T-helper 2 cell treated with Interferon-gamma antibody and Interleukin-4, amounts not matched to agents 5 μg/mL and 100 μg/mL, for 36 hours (primary cell): ENCODE measurements at regions not wholly inside any gene's neighbourhood (a gene's known extent, or its start where the extent isn't known, plus 50 kb on each side); places are given as distances from the start of the nearest gene placed in this dataset.

Source experiments
- DNase-seq: peaks from one replicate; pipeline ENCODE4 v3.0.0; 2021; ENCODE audit warnings: low spot score
- H3K27ac Mint-ChIP-seq: one replicate; pipeline ENCODE4 v1.8.0; 2021; ENCODE audit warnings: mild to moderate bottlenecking, mixed read lengths
- H3K27me3 Mint-ChIP-seq: one replicate; pipeline ENCODE4 v1.8.0; 2021; ENCODE audit warnings: low read depth, mixed read lengths
- H3K36me3 Mint-ChIP-seq: one replicate; pipeline ENCODE4 v1.8.0; 2021; ENCODE audit warnings: low read depth, mixed read lengths
- H3K4me1 Mint-ChIP-seq: one replicate; pipeline ENCODE4 v1.8.0; 2021; ENCODE audit warnings: low read depth, mixed read lengths
- H3K4me3 Mint-ChIP-seq: one replicate; pipeline ENCODE4 v1.8.0; 2022; ENCODE audit warnings: mild to moderate bottlenecking, moderate library complexity, mixed read lengths
- H3K9me3 Mint-ChIP-seq: one replicate; pipeline ENCODE4 v1.8.0; 2021; ENCODE audit warnings: mixed read lengths

DNA sequence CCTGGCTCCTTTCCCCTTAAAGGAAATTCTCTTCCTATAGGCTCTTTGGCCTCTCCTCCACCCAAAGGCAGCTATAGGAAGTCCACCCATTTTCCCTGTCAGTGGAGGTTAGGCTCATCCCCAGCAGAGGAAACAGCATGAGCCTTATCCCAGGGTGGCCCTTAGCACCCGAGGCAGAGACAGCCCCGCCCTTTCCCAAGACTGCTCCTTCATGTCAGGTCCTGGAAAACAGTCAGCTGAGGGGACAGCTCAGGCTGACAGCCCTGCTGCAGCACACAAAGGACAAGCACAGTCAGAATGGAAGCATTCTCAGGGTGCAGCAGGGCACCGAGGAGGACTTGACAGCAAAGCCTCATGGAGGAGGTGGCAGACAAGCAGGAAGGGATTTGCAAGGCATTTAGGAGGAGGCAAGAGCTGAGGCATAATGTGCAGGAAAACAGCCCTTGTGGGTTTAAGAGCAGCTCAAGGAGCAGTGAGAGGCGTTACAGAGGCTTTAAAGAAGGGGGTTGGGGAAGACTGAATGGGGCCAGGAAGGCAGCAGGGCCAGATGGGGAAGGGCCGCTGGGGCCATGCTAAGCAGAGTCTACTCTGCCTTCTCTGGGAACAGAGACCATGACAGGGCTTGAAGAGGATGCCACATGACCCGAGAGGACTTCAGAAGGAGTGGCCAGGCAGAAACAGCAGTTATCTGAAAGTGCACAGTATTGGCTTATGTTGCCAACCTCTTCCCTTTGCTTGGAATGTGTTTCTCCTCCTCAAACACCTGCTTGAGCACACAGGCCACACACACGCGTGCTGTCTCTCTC lies 216.6 kb downstream of the SH3BP4 start:
- Mint-ChIP-seq H3K27me3 (no peaks in the 10 kb centered on the region), H3K4me3 (no peak overlapping the region), H3K9me3 (no peaks in the 10 kb centered on the region), H3K36me3 (no peaks in the 10 kb centered on the region), H3K4me1 (no peaks in the 10 kb centered on the region), H3K27ac (no peak overlapping the region)
- no peak for DNase-seq

DNA sequence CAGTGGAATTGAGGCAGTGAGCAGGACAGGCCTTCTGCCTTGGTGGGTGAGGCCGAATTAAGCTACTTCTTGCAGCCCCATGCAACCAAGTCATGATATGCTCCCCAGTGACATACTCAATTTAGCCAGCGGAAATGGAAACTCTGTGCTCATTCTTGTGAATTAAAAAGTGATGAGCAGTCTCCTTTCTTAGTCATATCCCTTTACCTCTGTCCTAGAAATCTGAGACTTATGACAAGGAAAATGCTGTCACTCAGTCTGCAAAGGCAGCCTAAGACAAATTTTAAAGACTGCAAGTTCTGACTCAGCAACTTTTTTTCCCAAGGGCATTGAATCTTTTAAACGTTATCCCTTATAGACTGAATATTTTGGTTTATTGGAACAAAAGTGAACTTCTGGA lies 218.2 kb downstream of the SH3BP4 start:
- no peak for DNase-seq
- Mint-ChIP-seq H3K4me1 (no peaks in the 10 kb centered on the region), H3K27me3 (no peaks in the 10 kb centered on the region), H3K27ac (no peak overlapping the region), H3K36me3 (no peaks in the 10 kb centered on the region), H3K4me3 (no peak overlapping the region), H3K9me3 (no peaks in the 10 kb centered on the region)

DNA sequence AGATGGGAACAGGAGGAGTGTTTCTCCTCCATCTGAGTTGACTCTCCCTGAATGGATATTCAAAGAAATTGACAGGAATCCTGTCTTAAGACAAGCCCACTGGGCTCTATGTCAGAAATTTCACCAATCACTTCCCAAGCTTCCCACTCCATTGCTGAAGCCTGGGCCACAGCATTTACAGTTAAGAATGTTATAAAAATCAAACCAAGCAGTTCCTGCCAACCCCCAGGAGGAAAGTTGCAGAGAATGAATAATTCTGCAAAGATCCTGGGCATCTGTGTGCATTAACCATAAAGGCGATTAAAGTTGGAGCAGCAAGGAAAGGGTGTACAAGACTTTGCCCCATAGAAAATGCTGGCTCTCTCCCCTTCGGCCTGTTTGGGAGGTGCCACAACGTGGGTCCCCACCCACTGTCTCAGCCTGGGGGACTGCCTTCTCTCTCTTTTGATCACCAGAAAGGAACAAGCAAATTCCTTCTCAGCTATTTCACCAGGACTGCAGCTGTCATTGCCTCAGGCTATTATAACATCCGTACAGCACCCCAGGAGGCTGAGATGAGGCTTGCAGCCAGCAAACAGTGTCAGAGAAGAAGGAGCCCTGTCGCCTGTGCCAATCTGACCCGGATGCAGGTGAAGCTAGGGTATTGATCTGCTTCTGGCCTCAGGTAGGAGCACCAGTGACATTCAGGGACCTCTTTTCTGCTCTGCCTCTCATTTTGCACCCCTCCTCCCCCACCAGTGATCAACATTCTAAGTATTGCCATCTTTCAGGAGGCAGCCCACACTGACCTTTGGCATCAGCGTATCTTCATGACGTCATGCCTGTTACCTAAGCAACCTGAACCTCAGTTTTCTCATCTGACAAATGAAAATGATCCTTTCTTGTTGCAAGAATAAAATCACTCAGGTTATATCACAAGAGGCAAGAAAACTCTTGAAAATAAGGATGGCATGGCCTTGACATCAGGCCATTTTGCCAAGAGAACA lies 219.0 kb downstream of the SH3BP4 start:
- no peaks in the 10 kb centered on the region for H3K9me3 Mint-ChIP-seq
- H3K27me3 Mint-ChIP-seq: no peaks in the 10 kb centered on the region
- no peaks in the 10 kb centered on the region for H3K4me1 Mint-ChIP-seq
- DNase-seq: no peak
- no peaks in the 10 kb centered on the region for H3K36me3 Mint-ChIP-seq
- H3K27ac Mint-ChIP-seq: no peak overlapping the region
- H3K4me3 Mint-ChIP-seq: no peak overlapping the region

DNA sequence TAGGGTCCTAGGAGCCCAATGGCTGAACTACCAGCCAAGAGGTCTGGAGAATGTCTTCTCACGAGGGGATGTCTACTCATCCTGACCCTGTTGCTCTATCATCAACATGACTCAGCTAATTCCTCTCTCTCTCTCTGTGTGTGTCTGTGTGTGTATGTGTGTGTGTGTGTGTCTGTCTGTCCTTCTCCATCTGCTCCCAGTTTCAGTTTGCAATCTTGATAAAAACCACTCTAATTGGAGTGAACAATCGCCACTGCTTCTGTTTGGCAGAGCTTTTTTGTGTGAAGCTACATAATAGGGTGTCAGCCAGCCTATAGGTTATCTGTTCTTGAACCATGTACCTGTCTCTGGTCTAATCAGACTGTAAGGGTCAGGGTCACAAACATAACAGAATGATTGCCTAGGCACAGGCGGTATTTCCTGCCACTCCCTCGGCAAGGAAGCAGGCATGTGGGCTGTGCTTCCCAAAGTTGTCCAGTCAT lies 219.8 kb downstream of the SH3BP4 start:
- H3K27me3 Mint-ChIP-seq: peaks cover 3% of the 10 kb centered on the region
- no peak overlapping the region for H3K27ac Mint-ChIP-seq
- no peaks in the 10 kb centered on the region for H3K9me3 Mint-ChIP-seq
- no peaks in the 10 kb centered on the region for H3K4me1 Mint-ChIP-seq
- H3K4me3 Mint-ChIP-seq: no peak overlapping the region
- H3K36me3 Mint-ChIP-seq: no peaks in the 10 kb centered on the region
- no peak for DNase-seq

DNA sequence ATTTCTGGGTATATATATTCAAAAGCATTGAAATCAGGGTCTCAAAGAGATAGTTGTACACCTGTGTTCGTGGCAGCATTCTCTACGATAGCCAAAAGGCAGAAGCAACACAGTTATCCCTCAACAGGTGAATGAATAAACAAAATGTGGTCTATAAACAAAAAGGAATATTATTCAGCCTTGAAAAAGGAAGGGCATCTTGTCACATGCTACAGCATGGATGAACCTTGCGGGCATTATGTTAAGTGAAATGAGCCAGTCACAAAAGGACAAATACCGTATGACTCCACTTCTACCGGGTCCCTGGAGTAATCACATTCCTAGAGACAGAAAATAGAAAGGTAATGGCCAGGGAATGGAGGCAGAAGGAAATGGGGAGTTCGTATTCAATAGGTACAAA lies 228.8 kb downstream of the SH3BP4 start:
- no peak for DNase-seq
- Mint-ChIP-seq H3K4me1 (no peaks in the 10 kb centered on the region), H3K4me3 (no peak overlapping the region), H3K27me3 (peaks cover 3% of the 10 kb centered on the region), H3K36me3 (no peaks in the 10 kb centered on the region), H3K9me3 (no peaks in the 10 kb centered on the region), H3K27ac (no peak overlapping the region)

DNA sequence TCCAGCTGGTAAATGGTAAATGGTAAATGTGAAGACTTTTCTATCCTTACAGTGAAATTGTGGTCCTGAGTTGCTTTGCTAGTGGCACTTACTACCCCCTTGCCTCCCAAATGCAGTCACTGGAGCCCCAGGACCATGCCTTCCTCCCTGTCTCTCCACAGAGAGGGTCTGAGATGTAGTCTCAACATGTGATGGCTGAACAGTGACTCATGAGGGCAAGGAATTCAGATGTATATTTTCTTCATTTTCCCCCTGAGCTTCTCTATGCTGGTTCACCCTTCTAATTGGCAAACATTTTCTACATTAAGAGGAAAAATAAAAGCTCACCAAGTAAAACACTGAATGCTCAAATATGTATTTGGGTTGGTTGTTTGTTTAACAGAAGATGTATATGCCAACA lies 232.0 kb downstream of the SH3BP4 start:
- Mint-ChIP-seq H3K4me1 (no peaks in the 10 kb centered on the region), H3K4me3 (no peak overlapping the region), H3K36me3 (no peaks in the 10 kb centered on the region), H3K27ac (no peak overlapping the region), H3K9me3 (no peaks in the 10 kb centered on the region), H3K27me3 (no peaks in the 10 kb centered on the region)
- DNase-seq: no peak

DNA sequence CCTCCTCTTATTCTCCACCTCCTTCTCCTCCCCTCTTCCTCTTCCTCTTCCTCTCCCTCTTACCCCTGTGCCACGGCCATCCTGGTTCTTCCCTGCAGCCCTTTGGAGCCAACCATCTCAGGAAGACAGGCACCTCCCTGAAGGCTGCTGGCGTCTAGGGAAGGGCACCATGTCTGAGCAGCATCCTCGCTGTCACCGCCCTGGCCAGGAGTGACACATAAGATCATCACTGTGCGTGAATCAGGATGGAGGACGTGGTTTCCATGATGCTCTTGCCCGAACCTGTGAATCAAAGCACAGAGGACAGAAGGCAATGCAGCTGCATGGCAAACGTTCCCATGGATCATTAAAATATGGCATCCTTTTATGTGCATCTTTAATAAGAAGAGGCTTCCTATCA lies 236.0 kb downstream of the SH3BP4 start:
- no peaks in the 10 kb centered on the region for H3K27me3 Mint-ChIP-seq
- no peak for DNase-seq
- no peaks in the 10 kb centered on the region for H3K4me1 Mint-ChIP-seq
- H3K36me3 Mint-ChIP-seq: no peaks in the 10 kb centered on the region
- no peak overlapping the region for H3K27ac Mint-ChIP-seq
- no peaks in the 10 kb centered on the region for H3K9me3 Mint-ChIP-seq
- H3K4me3 Mint-ChIP-seq: no peak overlapping the region

DNA sequence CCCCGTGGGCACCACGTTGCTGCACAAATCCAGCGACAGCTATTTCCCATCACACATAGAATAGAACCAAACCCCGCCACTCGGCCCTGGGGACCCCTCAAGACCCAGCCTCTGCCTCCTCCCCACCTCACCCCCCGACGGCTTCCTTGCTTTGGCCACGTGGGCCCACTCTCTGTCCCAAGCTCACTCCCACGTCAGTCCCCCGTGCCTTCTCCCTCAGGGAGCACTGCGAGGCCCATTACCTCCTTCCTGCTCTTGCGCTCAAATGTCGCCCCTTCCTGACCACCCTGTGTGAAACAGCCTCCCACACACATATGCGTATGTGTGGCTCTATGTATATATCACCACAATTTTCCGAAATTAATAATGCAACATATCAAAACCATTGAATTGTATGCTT lies 239.7 kb downstream of the SH3BP4 start:
- Mint-ChIP-seq H3K9me3 (no peaks in the 10 kb centered on the region), H3K27ac (no peak overlapping the region), H3K36me3 (no peaks in the 10 kb centered on the region), H3K4me3 (no peak overlapping the region), H3K4me1 (no peaks in the 10 kb centered on the region), H3K27me3 (no peaks in the 10 kb centered on the region)
- no peak for DNase-seq

DNA sequence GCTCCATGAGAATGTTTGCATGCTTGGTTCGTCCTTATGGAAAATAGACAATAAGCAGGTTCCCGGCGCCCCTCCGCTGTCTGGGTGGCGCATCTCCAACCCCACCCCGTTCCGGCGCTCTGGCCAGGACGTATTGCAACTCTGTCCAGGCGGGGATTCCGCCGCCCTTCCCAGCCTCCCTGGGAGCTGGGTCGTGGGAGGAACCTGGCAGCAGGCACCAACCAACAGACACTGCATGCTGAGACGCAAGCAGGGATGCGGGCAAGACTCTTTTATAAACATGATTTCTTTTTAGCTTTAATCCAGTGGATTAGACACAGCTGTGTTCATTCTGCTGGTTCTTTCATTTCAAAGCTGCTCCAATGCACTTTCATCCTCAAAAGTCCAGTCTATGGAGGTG lies 240.2 kb downstream of the SH3BP4 start:
- no peaks in the 10 kb centered on the region for H3K27me3 Mint-ChIP-seq
- H3K9me3 Mint-ChIP-seq: no peaks in the 10 kb centered on the region
- no peak for DNase-seq
- H3K4me3 Mint-ChIP-seq: no peak overlapping the region
- H3K36me3 Mint-ChIP-seq: no peaks in the 10 kb centered on the region
- H3K27ac Mint-ChIP-seq: no peak overlapping the region
- H3K4me1 Mint-ChIP-seq: no peaks in the 10 kb centered on the region

DNA sequence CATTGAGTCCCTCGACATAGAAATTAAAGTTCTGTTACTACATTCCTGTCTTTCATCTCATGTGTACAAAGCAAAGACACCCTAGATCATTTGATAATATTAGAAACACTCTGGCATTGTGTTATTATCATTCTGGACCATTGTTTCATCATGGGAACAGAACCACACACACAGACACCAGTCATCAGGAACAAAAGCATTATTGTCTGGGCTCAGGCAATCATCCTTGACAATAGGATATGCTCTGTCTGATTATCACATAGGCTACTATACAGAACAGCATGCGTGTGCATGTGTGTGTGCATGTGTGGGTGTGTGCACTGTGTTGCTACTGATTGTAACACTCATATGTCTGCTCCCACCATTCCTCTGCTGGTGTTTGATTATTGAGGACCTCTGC lies 242.5 kb downstream of the SH3BP4 start:
- Mint-ChIP-seq H3K27me3 (no peaks in the 10 kb centered on the region), H3K27ac (no peak overlapping the region), H3K4me1 (no peaks in the 10 kb centered on the region), H3K4me3 (no peak overlapping the region), H3K9me3 (no peaks in the 10 kb centered on the region), H3K36me3 (no peaks in the 10 kb centered on the region)
- no peak for DNase-seq

DNA sequence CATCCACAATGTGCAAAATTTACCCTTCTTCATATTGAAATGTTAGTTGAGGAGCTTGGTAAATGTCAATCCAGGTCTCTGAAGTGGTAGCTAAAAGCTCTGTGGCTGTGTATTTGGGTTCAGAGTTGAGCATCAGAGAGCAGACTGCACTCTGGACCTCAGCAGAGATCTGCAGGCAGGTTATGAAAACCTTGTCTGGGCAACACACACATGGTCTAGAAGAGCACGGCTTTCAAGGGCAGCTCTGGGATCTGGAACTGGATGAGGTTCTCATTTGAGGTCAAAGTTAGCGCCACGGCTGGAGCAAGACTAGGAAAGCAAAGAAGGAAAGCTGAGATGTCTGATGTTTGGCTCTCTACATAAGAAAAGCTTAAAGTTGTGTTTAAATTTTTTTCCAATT lies 243.0 kb downstream of the SH3BP4 start:
- no peaks in the 10 kb centered on the region for H3K27me3 Mint-ChIP-seq
- no peak overlapping the region for H3K4me3 Mint-ChIP-seq
- no peak for DNase-seq
- no peaks in the 10 kb centered on the region for H3K9me3 Mint-ChIP-seq
- no peak overlapping the region for H3K27ac Mint-ChIP-seq
- no peaks in the 10 kb centered on the region for H3K36me3 Mint-ChIP-seq
- H3K4me1 Mint-ChIP-seq: no peaks in the 10 kb centered on the region

DNA sequence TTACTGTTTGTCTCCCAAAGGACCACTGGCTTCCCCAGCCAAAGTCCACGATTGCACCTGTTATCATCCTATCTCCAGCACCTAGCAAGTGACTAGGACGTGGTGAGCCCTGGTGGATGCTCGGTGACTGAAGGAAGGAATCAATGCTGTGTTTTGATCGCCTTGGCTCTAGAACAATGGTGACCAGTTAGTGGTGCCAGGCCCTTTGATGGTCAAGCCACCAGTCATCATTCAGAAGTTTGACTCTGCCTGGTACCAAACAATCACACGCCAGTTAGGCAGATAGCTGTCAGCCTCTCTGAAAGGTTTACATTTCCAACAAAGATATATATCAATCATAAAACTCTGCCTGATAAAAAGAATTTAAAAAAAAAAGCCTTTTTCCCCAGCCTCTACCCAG lies 244.1 kb downstream of the SH3BP4 start:
- H3K4me1 Mint-ChIP-seq: no peaks in the 10 kb centered on the region
- DNase-seq: no peak

DNA sequence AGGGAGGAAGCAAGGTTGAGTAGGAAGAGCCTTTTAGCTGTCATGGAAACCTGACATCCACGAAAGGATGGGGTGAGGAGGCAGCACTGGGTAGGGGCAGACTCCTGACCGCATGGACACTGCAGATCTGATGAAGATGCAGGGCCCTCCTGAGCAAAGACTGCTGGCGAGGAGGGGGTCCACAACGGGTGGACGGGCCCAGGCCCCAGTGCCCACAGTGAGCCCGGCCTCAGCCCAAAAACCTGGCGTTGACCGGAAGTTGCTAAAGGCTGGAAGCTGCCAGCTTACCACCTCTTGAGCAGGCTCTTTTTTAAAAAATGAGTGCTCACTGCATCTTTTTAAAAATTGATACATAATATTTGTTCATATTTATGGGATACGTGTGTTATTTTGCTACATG lies 247.3 kb downstream of the SH3BP4 start:
- no peak overlapping the region for H3K4me3 Mint-ChIP-seq
- H3K27ac Mint-ChIP-seq: no peak overlapping the region
- H3K9me3 Mint-ChIP-seq: no peaks in the 10 kb centered on the region
- no peaks in the 10 kb centered on the region for H3K4me1 Mint-ChIP-seq
- H3K27me3 Mint-ChIP-seq: peaks cover 2% of the 10 kb centered on the region
- H3K36me3 Mint-ChIP-seq: no peaks in the 10 kb centered on the region
- no peak for DNase-seq

More for the DNA sequence above, 244.1 kb downstream of the SH3BP4 start:
- Mint-ChIP-seq H3K9me3 (no peaks in the 10 kb centered on the region), H3K27ac (no peak overlapping the region), H3K4me3 (no peak overlapping the region), H3K27me3 (peaks cover 2% of the 10 kb centered on the region), H3K36me3 (no peaks in the 10 kb centered on the region)

DNA sequence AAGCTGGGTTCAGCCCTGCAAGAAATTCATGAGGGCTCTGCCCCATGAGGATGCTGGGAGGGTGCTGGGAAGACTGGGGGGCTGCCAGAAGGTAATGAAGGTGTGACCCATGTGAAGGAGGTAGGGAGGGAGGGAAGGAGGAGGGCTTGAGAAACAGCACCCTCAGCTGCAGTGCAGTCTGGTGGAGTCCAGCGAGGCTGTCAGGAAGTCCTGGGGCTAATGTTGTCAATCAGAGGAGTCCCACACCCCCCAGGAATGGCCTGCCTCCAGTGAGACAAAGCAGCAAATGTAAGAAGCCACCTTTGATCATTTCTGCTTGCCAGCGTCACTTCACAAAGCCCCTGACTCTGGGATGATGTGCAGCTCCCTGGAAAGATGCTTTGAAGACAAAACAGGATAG lies 248.4 kb downstream of the SH3BP4 start:
- H3K4me1 Mint-ChIP-seq: no peaks in the 10 kb centered on the region
- H3K27me3 Mint-ChIP-seq: peaks cover 2% of the 10 kb centered on the region
- H3K36me3 Mint-ChIP-seq: no peaks in the 10 kb centered on the region
- H3K4me3 Mint-ChIP-seq: no peak overlapping the region
- no peak for DNase-seq
- H3K27ac Mint-ChIP-seq: no peak overlapping the region
- no peaks in the 10 kb centered on the region for H3K9me3 Mint-ChIP-seq
